Left colon (tissue), 2 donors: ENCODE measurements at regions not wholly inside any gene's neighbourhood (a gene's known extent, or its start where the extent isn't known, plus 50 kb on each side); places are given as distances from the start of the nearest gene placed in this dataset.

Experiments
- ATAC-seq: fragments of 200-7000 bp; cut with Tn5 transposase; one replicate; pipeline ENCODE4 v1.9.1; 2020; ENCODE audit warnings: mild to moderate bottlenecking, moderate library complexity
- DNase-seq, 2 donors: peaks; one replicate each; pipeline ENCODE4 v3.0.0-alpha.2; 2020
- intact Hi-C, 2 donors: fragments of 100-400 bp; cut with DNase I in 1 of 2; cut with micrococcal nuclease in 1 of 2; formaldehyde crosslinking; loops; one replicate each; pipeline versions ENCODE4 v1.11.2 to v1.14.0; 2022; cut with DNase I, micrococcal nuclease
- donor health status: DM: no; HTN: no; CAD: no.
- donor health status: DM: yes; HTN: yes; CAD: no.

DNA sequence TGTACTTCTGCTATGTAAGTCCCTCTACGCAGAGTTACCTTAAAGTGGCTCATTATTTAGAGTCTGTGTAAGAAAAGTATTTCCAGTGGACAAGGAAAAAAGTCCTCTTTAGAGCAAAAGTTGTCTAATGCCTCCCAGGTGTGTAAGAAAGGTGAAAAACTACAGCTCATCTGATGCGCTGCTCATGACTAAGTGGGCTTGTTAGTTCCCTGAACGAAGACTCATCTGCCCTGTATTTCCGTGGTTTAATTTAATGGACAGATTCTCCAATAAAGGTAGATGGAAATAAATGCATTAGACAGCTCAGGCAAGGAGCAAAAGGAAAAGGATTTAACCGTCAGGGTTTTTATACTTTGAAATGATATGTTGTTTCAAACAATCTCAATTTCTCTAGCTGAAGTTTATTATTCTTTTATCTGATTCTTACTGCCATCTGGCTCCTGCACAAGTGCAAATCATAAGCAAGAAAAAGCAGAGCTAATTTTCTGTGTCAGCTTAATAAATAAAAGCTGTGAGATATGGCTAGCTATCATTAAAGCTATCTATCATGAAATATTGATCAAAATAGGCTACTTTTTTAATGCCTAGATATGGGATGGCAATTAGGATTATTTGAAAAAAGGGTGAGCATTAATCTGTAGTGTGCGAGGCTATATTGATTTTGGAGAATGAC is 73.7 kb upstream of the PCDH9 start:
- ATAC-seq (no peak), DNase-seq (no peak)
- intact Hi-C loops: no loop called here

GRCh38 chr13:67299751-67300150 is 69.6 kb upstream of the PCDH9 start:
- intact Hi-C loops: no loop called here

DNA sequence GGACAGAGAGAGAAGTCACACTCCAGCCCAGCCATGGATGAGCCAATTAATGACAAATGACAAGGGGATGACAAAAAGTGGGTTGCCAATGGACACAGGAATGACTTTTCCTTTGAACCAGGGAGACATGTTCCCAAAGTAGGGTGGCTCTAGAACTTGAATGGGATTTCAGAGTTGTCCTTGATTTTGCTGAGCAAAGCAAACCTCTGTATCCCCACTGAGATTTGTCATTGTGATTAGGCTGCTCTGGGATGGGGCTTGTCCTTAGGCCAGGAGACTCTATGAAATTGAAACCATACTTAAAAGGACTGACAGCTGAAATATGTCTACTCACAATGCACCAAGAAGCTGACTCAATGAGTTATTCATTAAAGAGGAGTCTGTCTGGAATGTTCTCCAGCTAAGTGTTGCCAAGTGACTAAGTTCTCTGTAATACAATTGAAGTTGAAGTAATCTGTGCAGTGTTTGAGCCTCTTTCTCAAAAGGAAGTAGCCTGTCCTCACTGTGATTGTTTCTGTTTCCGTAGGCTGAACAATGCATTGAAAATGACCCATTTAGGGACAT is 69.0 kb upstream of the PCDH9 start:
- no peak for ATAC-seq
- intact Hi-C loops: no loop called here
- DNase-seq: no peak

More at GRCh38 chr13:67299751-67300150, 69.6 kb upstream of the PCDH9 start:
- ATAC-seq: no peak
- no peak for DNase-seq

DNA sequence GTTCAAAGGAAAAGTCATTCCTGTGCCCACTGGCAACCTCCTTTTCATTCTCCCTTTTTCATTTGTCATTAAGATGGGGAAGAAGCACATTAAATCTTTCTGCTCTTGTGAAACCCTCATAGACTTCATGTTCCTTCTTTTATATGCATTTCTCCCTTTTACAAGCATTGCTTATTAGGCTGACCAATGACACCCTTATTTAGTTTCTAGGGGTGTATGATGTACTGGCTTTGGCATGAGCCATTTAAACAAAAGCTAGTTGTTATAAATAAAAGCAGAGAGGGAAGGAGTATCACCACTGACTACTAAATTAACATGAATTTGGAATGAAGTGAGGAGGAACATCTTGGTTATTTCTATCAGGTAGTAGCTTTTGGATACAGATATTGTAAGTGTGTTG is 68.2 kb upstream of the PCDH9 start:
- intact Hi-C loops: no loop called here
- DNase-seq (no peak), ATAC-seq (no peak)

DNA sequence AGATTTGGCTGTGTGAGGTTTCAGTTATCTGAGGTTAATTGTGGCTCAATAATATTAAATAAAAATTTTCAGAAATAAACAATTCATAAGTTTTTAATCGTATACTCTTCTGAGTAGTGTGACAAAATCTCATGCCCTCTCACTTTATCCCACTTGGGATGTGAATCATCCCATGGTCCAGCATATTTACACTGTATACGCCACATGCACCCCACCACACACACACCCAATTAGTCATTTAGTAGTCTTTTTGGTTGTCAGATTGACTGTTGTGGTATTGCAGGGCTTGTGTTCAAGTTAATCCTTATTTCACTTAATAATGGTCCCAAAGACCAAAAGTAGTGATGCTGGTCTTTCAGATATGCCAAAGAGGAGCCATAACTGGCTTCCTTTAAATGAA is 66.4 kb upstream of the PCDH9 start:
- intact Hi-C loops: no loop called here
- DNase-seq (no peak), ATAC-seq (no peak)

DNA sequence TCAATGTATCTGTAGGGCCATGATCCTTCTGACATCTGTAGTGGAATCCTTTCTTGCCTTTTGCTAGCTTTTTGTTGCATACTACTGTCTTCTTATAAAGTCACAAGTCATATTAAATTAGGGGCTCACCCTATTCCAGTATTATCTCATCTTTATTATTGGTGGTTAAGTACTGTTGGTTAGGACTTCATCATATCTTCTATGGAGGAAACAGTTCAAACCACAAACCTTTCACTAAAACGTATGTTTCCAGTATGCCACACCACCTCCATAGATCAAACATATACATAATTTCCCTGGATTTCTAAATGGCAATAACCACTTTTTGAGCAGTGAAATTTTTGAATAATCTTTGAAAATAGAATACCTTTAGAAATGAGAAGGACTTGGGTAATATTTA is 62.8 kb upstream of the PCDH9 start:
- no peak for DNase-seq
- intact Hi-C loops: no loop called here

DNA sequence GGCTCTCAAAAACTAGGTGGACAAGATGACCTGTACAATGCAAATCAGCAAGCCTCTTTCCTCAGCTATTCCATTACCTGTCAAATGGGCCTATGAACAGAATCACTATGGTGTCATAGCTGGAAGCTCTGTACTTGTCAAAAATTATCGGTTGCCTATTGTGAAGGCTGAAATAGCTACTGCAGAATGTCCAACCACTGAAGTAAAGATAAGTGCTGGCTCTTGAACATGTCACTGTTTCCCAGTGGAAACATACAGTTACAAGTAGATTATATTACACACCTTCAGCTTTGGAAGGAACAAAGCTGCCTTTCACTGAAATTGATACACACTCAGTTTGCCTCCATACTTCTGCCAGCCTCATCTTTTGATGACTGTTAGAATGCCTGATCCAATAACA is 55.5 kb upstream of the PCDH9 start:
- DNase-seq (no peak), ATAC-seq (no peak)
- intact Hi-C loops: no loop called here

More for the DNA sequence above, 62.8 kb upstream of the PCDH9 start:
- ATAC-seq: no peak

GRCh38 chr13:67283637-67284036 is 53.5 kb upstream of the PCDH9 start:
- intact Hi-C loops: no loop called here
- ATAC-seq (no peak), DNase-seq (no peak)

DNA sequence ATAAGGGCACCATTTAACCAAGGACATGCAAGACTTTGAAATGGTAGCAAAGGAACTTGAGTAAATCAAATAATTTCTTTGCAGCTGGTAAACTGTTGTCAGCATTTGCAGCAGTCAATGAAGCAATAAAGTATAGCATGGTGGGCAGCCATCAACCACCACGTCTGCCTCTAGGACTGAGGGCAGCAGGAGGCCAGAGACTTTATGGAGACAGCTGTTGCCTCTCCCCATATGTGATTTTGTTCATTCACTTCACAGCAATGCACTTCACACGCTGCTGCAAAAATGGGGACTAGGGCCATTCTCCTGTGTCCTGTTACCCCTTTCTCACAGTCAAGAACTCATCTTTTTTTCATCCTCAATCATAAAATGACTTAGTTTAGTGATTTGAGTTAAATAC is 51.3 kb upstream of the PCDH9 start:
- intact Hi-C loops: no loop called here
- DNase-seq (no peak), ATAC-seq (no peak)
